Glutamatergic neuron (in vitro differentiated cells): ENCODE measurements at regions not wholly inside any gene's neighbourhood (a gene's known extent, or its start where the extent isn't known, plus 50 kb on each side); places are given as distances from the start of the nearest gene placed in this dataset.

Source experiments
- DNase-seq: peaks from one replicate; pipeline ENCODE4 v3.0.0; 2022
- H3K27ac Mint-ChIP-seq: one replicate; pipeline ENCODE4 v1.8.0; 2020; ENCODE audit warnings: mild to moderate bottlenecking, mixed read lengths, inconsistent platforms; ENCODE audit not compliant: unreplicated experiment
- H3K27me3 Mint-ChIP-seq: one replicate; pipeline ENCODE4 v1.8.0; 2020; ENCODE audit warnings: mild to moderate bottlenecking, moderate library complexity, mixed read lengths, inconsistent platforms; ENCODE audit not compliant: unreplicated experiment
- H3K36me3 Mint-ChIP-seq: one replicate; pipeline ENCODE4 v1.8.0; 2020; ENCODE audit warnings: mild to moderate bottlenecking, mixed read lengths, inconsistent platforms; ENCODE audit not compliant: unreplicated experiment
- H3K4me1 Mint-ChIP-seq: one replicate; pipeline ENCODE4 v1.8.0; 2020; ENCODE audit warnings: mild to moderate bottlenecking, low read depth, mixed read lengths, inconsistent platforms; ENCODE audit not compliant: unreplicated experiment
- H3K4me3 Mint-ChIP-seq: one replicate; pipeline ENCODE4 v1.8.0; 2020; ENCODE audit warnings: mild to moderate bottlenecking, mixed read lengths, inconsistent platforms; ENCODE audit not compliant: unreplicated experiment
- H3K9me3 Mint-ChIP-seq: one replicate; pipeline ENCODE4 v1.8.0; 2020; ENCODE audit warnings: mild to moderate bottlenecking, moderate library complexity, mixed read lengths, inconsistent platforms; ENCODE audit not compliant: unreplicated experiment
- TF ChIP-seq, protein P1 (sequence below): fragments of 200-600 bp; sonication (generic); IDR thresholded peaks from one replicate; pipeline ENCODE4 v1.5.0; 2021; ENCODE audit not compliant: partially characterized antibody, unreplicated experiment

DNA sequence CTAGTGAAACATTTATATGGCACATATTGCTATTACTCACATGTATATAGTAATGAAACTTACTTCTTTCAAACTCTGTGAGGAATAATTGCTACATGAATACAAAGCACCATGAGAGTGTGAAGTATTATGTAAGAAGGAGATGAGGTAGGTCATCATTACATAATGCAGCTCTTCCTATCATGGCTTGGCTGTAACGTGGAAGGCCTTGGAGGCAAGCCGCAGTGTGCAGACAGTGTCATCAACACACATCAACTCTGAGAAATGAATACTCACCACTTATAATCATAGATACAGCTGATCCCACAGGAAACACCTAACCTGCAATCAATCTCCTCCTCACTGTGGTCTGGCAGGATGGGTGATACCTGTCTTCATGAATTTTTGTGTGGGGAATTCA, 49.9 kb upstream of the CCDC91 start:
- H3K4me1 Mint-ChIP-seq, result no peaks in the 10 kb centered on the region
- no peaks in the 10 kb centered on the region for H3K36me3 Mint-ChIP-seq
- TF ChIP-seq, protein P1, sequence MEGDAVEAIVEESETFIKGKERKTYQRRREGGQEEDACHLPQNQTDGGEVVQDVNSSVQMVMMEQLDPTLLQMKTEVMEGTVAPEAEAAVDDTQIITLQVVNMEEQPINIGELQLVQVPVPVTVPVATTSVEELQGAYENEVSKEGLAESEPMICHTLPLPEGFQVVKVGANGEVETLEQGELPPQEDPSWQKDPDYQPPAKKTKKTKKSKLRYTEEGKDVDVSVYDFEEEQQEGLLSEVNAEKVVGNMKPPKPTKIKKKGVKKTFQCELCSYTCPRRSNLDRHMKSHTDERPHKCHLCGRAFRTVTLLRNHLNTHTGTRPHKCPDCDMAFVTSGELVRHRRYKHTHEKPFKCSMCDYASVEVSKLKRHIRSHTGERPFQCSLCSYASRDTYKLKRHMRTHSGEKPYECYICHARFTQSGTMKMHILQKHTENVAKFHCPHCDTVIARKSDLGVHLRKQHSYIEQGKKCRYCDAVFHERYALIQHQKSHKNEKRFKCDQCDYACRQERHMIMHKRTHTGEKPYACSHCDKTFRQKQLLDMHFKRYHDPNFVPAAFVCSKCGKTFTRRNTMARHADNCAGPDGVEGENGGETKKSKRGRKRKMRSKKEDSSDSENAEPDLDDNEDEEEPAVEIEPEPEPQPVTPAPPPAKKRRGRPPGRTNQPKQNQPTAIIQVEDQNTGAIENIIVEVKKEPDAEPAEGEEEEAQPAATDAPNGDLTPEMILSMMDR, result no peak
- no peak overlapping the region for H3K4me3 Mint-ChIP-seq
- H3K27me3 Mint-ChIP-seq, result no peaks in the 10 kb centered on the region
- no peak overlapping the region for H3K27ac Mint-ChIP-seq
- no peak for DNase-seq
- H3K9me3 Mint-ChIP-seq, result no peaks in the 10 kb centered on the region
